Activated CD4-positive, CD25-positive, alpha-beta regulatory T cell treated with anti-CD3 and anti-CD28 coated beads, Interleukin-2, amount 50 U/mL, for 16 hours (primary cell): ENCODE measurements at regions not wholly inside any gene's neighbourhood (a gene's known extent, or its start where the extent isn't known, plus 50 kb on each side); places are given as distances from the start of the nearest gene placed in this dataset.
"Not testable (repeated sequence)": the region's sequence is repeated elsewhere in the genome, so short reads cannot be mapped to it uniquely, and the experiment has no call there.

Experiments used
- DNase-seq: peaks from one replicate; pipeline ENCODE4 v3.0.0-alpha.2; 2020; ENCODE audit warnings: low read depth, low spot score

DNA sequence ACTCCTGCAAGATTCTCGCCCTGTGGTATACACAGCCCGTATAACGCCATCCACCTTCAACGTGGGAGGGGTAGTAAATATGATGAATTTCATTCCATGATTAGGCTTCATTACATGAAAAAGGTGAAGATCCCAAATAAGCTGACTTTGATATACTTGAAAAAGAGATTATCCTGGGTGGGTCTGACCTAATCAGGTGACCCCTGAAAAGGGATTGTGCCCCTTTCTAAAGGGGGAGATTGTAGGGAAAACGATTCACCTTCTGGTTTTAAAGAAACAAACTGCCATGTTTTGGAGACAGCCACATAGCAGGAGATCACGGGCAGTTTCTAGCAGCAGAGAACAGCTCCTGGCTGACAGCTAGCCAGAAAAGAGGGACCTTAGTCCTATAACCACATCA lies 155.1 kb upstream of the SMLR1 start:
- no peak for DNase-seq

DNA sequence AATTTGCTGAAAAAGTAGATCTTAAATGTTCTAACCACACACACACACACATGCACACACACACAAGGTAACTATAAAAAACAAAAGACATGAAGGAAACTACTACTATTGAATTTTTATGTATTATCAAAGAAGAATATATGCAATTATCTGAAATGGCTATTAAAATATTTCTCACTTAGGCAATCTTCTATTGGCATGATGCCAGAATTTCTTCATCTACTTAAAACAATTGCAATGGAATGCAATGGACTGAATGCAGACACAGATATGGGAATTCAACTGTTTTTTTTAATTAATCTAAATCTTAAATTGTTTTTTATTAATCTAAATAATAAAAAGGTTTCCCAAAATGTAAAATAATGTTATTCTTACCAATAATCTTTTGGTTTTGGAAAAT lies 152.6 kb upstream of the SMLR1 start:
- no peak for DNase-seq

DNA sequence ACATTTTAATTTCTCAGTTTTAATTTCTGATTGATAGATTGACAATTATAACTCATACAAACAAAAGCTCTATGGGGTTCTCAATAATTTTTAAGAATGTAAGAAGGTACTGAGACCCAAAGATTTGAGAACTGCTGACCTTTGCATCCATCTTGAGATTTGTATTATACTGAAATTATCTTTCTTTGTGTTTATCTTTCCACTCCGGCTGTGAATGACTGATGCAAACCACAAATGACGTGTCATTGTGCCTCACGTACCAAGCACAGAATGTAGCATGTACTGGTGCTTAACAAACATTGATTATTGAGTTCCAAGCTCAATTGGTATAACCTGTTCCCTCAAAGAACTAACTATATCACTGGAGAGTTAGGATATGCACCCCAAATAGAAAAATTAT lies 152.1 kb upstream of the SMLR1 start:
- no peak for DNase-seq

DNA sequence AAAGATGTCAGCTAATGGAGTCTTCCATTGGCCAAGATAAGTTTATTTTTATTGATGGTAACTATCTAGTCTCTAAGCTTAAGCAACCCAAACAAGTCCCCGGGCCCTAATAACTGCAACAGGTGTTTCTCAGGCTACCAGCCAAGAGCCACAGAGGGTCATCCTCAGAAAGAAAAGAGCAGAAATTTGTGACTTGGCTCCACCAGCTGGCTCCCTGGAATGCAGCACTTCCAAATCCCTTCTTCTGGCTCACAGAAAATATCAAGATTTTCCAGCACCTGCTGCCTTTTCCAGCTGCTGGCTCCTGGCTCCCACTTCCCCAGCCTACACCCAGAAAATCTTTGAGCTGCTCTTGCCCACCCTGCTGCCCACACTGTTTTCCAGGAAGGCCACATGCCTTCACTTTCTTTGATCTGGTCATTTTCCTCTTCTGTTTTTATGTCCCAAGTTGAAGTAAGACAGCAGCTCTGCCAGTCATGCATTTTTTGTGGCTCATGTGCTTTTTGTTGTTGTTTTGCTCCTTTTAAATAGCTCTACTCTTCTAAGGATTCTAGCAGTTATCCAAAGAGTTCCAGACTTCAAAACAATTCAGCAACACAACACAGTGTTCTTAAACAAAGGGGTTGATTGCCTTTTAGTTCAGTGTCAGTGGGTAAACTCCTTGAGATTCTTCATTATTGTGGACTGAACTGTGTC lies 151.0 kb upstream of the SMLR1 start:
- no peak for DNase-seq

DNA sequence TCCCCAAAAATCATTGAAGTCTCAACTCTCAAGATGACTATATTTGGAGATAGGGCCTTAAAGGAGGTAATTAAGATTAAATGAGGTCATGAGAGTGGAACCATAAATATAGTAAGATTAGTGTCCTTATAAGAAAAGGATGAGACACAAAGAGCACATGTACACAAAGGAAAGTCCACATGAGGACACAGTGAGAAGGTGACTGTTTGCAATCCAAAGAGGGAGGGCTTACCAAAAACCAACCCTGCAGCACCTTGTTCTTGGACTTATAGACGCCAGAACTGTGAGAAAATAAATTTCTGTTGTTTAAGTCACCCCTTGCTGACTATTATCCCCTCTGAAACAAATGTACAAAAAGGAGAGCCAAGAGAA lies 150.4 kb upstream of the SMLR1 start:
- DNase-seq = no peak

DNA sequence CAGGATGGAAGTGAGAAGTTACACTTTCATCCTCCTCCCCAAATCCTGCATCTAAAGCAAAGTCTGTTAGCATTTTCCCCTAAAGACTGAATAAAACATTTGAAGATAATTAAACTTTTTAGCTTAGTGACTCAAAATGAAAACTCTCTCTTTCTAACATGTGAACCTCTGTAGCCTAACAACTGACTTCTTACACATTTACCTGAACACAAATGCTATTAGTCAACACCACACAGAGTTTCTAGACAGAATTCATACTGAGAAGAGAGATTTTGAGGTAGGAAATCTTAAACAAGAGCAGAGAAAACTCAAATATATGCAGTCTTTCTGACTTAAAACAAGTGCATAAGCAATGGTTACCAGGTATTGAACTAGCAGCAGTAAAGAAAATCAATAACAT lies 149.9 kb upstream of the SMLR1 start:
- no peak for DNase-seq

DNA sequence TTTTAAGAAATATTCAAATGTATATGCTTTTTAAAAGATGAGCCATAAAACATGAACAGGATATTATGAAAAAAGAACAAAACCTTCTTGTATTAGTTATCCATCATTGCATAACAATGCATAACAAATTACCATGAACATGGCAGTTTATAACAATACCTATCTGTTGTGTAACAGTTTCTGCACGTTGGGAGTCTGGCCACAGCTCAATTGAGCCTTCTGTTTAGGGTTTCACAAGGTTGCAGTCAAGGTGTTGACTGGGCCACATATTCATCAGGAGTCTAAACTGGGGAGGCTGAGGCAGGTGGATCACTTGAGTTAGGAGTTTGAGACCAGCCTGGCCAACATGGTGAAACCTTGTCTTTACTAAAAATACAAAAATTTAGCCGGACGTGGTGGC lies 149.4 kb upstream of the SMLR1 start:
- DNase-seq = no peak

DNA sequence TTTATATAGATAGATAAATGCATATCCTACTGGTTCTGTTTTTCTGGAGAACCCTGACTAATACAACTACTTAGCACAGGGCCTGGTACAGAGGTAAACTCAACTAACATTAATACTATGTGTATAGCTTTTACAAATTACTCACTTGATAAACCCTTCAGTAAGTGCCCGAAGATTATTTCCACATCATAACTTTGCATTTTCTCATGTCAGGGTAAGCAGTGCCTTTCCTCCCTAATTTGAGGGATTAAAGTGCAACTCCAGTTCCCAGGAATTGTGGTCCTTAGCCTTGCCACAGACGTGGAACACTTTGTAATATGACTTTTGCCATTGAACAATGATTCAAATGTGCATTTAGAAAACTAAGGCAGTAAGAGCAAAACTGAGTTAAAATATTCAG lies 147.5 kb upstream of the SMLR1 start:
- DNase-seq = no peak

DNA sequence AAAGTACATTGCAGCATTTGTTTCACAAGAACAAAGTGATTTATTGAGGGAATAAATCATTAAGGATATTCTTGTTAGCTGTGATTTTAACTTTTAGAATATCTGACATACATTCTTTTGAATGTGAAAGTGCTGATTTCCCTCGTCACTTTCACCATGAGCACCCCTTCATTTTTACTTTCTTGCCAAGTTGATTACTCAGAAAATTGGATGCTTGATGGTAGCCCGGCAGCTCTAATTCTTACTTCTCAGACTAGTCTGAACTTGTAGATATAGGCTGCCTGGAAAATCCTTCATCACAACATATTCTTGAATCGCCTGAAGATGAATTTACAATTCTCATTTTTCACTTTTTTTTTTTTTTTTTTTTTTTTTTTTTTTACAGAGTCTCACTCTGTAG lies 147.1 kb upstream of the SMLR1 start:
- no peak for DNase-seq

DNA sequence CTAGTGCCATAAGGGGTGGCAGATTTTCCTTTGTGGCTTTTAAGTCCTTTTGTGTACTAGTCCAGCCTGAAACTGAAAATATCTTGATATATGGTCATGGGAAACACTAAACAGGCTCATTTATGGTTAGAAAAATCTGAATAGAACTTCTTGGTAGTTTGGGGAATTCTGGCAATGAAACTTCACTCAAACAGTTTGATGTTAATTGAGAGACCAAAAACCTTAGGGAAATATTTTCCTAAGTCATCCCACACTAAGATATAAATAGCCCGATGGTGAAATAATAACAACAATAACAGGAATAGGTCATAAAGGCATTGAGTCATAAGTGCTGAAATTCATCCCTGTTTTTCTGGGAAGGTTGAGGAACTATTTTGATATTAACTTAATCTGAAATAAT lies 146.2 kb upstream of the SMLR1 start:
- DNase-seq = no peak

DNA sequence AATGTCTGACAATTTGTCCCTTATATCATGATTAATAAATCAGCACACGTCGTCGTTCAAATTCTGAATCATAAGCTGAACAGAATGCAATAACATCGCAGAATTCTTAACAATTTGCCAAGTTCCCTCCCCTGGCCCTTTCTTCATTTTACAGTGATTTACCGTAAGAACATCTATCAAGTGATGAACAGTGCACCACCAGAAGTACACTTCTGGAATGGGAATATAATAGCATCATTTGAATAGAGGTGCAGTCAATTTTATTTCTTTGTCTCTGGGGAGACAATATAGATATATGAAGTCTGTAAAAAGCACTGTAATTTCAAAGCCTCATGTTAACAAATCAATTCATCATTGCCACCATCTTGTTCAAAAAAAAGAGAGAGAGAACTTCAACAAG lies 145.1 kb upstream of the SMLR1 start:
- no peak for DNase-seq

DNA sequence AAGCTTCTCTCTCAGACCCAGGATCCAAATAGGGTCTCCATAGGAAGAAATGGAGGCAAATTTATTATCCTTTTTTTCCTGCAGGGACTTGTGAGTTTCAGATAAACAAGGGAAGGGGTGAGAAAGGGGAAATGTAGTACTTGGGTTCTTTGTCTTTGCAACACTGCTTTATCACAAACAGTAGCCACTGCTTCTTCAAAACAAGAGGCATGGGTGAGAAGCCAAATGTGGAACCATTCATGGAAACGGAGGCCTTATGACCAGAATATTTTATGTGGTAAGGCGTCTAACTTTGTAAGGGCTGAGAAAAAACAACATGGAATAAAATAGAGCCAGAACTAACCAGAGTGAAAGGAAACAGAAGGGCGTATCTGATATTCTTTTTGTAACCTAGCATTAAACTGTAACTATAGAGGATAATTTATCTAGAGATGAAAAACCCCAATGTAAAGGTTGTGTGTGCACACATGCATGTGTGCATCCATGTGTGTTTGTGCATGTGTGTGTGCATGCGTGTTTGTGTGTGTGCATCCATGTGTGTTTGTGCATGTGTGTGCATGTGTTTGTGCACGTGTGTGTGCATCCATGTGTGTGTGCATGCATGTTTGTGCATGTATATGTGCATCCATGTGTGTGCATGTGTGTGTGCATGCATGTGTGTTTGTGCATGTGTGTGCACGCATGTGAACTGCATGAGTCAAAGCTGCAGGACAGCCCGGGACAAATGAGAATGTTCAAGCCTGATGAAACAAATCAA lies 143.3 kb upstream of the SMLR1 start:
- DNase-seq = no peak

DNA sequence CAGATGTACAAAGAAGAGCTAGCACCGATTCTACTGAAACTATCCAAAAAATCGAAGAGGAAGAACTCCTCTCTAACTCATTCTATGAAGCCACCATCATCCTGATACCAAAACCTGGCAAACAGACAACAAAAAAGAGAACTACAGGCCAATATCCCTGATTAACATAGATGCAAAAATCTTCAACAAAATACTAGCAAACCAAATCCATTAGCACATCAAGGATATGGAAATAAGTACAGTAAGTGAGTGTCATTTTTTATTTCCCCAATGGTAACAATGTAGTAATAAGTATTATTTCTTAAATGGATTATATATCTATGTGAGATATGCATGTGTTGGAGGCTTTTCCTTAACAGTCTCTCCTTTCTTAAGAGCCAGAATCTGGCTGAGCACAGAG lies 134.5 kb upstream of the SMLR1 start:
- DNase-seq = no peak

DNA sequence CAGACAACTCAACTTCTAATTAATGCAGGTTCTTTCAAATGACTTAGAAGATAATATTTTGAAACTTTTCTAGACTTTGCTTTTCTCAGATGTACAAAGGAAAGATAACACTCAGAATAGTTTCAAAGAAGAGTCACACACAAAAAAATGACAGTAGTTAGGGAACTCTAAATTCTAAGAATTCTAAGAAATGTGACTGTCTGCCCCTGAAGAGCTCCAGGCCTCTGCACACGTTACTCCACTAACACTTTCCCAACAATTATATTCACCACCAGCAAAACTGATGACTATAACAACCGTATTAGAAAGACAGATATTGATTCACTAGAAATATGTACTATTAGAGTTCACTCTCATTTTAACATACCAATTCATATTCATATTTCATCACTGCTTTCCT lies 133.3 kb upstream of the SMLR1 start:
- DNase-seq = no peak

DNA sequence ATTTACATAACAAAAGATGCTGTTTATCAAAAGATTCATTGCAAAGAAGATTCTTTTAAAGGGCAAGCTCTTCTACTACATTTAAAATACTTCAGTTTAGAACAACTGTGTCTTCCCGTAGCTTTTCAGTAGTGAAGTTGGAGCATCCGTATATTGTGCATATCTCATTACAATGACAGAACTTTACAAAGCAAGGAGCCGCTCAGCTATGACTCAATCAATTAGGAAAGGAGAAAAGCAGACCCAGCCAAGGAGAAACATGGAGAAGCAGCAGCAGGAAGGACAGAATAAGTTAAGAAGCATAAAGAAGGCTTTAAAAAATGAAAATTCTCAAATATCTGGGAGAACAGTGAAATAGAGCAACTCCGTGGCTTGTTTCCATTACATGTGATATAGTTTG lies 132.6 kb upstream of the SMLR1 start:
- no peak for DNase-seq

DNA sequence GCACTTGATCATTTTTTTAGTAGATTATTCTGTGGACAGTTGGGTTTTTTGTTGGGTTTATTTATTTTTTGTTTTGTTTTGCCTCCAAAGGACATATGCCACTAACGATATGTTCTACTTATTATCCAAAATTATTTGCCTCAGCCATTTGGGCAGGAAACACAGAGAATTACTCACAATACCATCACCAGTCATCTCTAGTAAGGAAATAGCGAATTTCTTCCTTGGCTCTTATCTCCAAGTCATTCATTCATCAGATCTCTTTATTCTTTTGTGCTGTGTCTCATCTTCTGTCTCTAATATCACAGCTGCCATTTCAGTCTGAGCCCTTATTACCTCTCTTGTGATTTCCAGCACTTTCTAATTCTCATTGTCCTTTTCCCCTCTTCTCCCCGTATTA lies 130.4 kb upstream of the SMLR1 start:
- no peak for DNase-seq

DNA sequence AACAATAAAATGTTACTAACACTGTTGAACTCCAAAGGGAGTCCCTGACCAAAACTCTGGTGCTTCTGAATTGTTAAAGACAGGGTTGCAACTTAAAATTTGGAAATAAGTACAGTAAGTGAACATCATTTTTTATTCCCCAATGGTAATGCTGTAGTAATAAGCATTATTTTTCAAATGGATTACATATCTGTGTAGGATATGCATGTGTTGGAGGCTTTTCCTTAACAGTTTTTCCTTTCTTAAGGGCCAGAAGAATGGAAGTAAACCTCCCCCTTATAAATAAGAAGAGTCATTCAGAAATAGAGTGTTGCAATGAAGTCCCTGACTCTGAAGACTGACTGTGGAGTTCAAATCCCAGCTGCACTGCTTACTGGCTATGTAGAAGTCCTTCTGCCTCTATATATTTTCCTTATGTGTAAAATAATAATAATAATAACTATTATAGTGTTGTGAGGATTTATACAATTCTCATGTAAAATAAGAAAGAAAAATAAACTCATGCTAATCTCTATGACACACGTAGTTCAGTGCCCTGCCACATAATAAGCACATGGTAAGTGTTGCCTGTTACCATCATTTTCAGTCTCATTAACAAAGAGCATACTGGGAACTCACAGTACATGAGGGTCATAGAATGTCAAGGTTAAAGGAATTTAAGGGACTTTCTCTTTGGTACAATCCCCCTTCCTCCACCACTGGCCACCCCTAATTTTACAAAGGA lies 129.8 kb upstream of the SMLR1 start:
- no peak for DNase-seq

DNA sequence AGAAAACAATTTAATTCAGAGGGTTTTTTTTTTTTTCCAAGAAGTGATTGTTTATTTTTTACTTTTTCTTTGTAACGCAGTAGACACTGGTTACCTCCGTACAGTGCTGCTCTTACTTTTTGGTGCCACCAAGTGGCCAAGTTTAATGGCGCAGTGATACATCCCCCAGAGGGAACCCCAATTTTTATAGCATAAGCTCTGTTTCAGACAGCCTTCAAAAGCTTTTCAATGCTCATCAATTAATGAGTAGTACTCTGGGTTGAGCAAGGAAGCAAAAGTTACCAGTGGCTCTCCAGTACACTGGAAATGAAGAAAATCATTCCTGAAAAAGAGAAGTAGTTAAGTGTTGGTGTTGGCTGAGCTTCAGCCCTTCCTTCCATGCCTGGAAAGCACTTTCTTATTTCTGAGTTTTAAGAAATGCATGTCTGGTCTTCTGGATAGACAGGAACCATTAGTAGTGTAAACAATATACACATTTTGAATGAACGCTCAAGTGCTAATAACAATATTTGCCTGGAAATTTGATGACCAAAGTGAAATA lies 129.1 kb upstream of the SMLR1 start:
- DNase-seq = peak; percentile 13

DNA sequence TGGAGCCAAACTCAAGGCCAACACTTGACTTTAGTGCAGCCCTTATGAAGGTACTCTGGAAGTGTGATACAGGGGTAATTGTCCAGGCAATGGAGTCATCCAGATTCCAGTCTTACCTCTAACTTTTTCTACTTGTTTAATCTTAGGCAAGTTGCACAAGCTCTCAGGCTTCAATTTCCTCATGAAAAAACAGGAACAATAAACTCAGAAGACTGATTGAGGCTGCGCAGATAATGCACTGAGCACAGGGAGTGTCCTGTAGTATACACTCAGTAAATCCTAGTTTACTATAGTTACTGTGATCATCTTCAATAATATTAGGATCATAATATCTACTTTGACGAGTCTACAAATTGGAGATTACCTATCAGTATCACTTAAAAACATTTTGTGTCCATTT lies 127.5 kb upstream of the SMLR1 start:
- DNase-seq = no peak

DNA sequence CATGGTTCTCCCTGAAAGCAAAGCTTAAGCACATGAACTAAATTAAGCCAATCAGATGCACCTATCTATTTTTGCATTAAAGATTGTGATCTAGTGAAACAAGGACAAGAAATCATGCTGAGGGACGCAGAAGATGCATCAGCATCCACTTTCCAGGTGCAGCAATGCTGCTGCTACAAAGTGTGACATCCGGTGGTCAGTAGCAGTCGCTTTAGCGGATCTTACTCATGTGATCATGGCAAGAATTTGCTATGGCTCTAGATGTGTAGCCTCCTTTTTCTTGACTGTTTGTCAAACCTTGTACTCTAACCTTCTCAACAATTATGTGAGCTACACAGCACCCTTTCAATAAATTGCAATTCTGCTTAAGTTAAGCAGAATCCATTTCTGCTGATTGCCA lies 126.8 kb upstream of the SMLR1 start:
- DNase-seq = no peak

DNA sequence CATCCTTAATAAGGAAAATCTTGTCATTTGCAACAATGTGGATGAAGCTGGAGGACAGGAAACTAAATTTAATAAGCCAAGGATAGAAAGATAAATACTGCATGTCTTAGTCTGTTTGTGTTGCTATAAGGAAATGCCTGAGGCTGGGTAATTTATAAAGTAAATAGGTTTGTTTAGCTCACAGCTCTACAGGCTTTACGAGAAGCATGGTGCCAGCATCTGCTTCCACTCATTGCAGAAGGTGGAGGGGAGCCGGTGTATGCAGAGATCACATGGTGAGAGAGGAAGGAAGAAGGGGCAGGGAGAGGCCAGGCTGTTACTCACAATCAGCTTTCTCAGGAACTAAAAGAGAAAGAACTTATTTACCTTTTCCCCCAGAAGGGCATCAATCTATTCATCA lies 118.9 kb upstream of the SMLR1 start:
- DNase-seq = no peak

DNA sequence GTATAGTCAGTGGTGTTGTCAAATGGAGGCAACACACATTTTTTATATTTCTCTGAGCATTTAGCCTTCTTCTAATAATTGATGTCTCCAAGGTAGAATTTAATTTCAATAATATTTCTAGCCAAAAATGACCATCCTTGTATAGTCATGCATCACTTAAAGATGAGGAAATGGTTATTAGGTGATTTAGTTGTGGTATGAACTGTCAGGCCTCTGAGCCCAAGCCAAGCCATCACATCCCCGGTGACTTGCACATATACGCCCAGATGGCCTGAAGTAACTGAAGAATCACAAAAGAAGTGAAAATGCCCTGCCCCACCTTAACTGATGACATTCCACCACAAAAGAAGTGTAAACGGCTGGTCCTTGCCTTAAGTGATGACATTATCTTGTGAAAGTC lies 115.6 kb upstream of the SMLR1 start:
- not testable (repeated sequence) for DNase-seq

DNA sequence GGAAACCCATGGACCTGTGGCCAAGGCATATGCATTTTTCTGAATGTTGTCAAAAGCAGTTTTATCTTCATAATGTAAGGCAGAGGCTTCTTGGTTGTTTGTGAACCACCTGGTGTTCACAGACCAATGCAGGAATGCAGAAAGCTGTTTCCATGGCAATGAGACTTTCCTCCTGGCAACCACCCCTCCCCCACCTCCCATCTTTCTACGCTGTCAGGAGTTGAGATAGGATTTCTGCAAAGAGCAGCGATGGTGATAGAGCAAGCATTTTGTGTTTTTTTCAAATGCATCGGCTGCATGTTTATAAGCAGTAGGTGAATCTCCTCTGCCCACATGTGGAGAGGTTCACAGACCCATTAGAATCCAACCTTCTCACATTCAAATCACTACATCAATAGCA lies 114.1 kb upstream of the SMLR1 start:
- DNase-seq = no peak
